Nephron progenitor cell (in vitro differentiated cells): ENCODE measurements at regions not wholly inside any gene's neighbourhood (a gene's known extent, or its start where the extent isn't known, plus 50 kb on each side); places are given as distances from the start of the nearest gene placed in this dataset.

Source experiments
- DNase-seq: peaks from one replicate; pipeline ENCODE4 v3.0.0; 2021
- H3K27ac Mint-ChIP-seq: 2 replicates; pipeline ENCODE4 v1.8.0; 2021; ENCODE audit warnings: mild to moderate bottlenecking, moderate library complexity, mixed read lengths
- H3K27me3 Mint-ChIP-seq: 2 replicates; pipeline ENCODE4 v1.8.0; 2021; ENCODE audit warnings: mild to moderate bottlenecking, low read depth, mixed read lengths; ENCODE audit not compliant: poor library complexity
- H3K36me3 Mint-ChIP-seq: 2 replicates; pipeline ENCODE4 v1.8.0; 2021; ENCODE audit warnings: low read depth, mixed read lengths
- H3K4me1 Mint-ChIP-seq: 2 replicates; pipeline ENCODE4 v1.8.0; 2021; ENCODE audit warnings: mixed read lengths
- H3K4me3 Mint-ChIP-seq: 2 replicates; pipeline ENCODE4 v1.8.0; 2021; ENCODE audit warnings: mild to moderate bottlenecking, moderate library complexity, mixed read lengths
- H3K9me3 Mint-ChIP-seq: 2 replicates; pipeline ENCODE4 v1.8.0; 2021; ENCODE audit warnings: mild to moderate bottlenecking, moderate library complexity, mixed read lengths
- TF ChIP-seq, protein P1 (sequence below): fragments of 200-600 bp; sonication (generic); IDR thresholded peaks from 2 replicates; pipeline ENCODE4 v1.5.0; 2021; ENCODE audit warnings: antibody characterized with exemption

DNA sequence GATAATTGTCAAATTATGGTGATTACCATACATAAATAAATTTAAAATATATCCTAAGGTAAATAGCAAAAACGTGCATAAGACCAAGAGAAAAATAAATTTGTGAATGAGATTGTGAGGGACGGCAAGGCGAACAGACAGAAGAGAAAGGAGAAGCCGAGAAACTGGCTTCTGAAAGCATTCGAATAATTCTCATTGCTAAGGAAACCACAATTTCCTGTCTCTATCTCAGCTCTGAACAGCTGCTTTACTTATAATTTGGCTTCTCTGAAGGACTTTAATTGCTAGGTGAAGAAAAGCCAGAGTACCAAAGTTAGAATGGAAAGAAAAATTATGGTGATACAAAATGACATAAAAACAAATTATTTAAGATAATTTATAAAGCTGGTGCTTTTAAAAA is 79.0 kb upstream of the RGS17 start:
- Mint-ChIP-seq H3K9me3 (no peaks in the 10 kb centered on the region), H3K27ac (no peak overlapping the region), H3K36me3 (no peaks in the 10 kb centered on the region), H3K27me3 (peaks cover 2% of the 10 kb centered on the region), H3K4me3 (no peak overlapping the region), H3K4me1 (peaks cover 15% of the 10 kb centered on the region)
- TF ChIP-seq, protein P1, sequence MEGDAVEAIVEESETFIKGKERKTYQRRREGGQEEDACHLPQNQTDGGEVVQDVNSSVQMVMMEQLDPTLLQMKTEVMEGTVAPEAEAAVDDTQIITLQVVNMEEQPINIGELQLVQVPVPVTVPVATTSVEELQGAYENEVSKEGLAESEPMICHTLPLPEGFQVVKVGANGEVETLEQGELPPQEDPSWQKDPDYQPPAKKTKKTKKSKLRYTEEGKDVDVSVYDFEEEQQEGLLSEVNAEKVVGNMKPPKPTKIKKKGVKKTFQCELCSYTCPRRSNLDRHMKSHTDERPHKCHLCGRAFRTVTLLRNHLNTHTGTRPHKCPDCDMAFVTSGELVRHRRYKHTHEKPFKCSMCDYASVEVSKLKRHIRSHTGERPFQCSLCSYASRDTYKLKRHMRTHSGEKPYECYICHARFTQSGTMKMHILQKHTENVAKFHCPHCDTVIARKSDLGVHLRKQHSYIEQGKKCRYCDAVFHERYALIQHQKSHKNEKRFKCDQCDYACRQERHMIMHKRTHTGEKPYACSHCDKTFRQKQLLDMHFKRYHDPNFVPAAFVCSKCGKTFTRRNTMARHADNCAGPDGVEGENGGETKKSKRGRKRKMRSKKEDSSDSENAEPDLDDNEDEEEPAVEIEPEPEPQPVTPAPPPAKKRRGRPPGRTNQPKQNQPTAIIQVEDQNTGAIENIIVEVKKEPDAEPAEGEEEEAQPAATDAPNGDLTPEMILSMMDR = no peak
- no peak for DNase-seq

DNA sequence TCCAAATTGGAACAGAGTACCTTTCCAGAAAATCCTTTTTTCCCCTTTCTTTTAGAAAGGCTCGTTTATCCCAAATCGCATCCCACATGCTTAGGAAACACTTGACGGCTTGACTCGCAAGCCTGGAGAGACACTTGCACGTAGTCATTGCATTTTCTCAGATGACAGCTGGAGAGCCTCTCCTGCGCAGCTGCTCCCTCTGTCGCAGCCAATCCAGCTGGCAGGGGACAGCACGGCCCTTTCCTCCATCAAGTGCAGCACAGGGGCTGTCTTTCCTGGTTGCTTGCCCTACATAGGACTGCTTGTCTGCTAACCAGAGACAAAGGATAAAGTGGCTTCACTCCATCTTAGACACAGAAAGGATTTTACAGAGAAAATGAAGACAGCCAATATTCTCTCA is 77.6 kb upstream of the RGS17 start:
- H3K9me3 Mint-ChIP-seq = no peaks in the 10 kb centered on the region
- no peak overlapping the region for H3K4me3 Mint-ChIP-seq
- no peak for DNase-seq
- TF ChIP-seq, protein P1 = no peak
- H3K27ac Mint-ChIP-seq = no peak overlapping the region
- no peaks in the 10 kb centered on the region for H3K36me3 Mint-ChIP-seq
- peaks cover 15% of the 10 kb centered on the region for H3K4me1 Mint-ChIP-seq
- H3K27me3 Mint-ChIP-seq = no peaks in the 10 kb centered on the region

DNA sequence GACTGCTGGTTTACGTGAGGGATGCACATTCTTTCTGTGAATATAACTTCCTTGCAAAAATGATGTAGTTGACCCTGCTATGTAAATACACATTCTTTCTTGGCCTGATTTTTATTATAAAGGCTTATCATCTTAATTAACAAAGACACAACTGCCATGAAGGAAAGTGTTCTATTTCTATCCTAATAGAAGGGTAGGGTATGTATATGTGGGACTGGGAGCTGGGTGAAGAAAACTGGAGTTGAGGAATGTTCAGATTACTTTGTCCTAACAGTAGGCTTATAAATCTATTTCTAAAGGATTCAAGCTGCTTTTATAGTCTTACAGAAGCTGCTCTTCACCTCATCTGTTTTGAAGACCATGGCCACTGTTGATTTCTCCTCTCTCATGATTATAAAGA is 76.5 kb upstream of the RGS17 start:
- Mint-ChIP-seq H3K36me3 (no peaks in the 10 kb centered on the region), H3K4me1 (peaks cover 15% of the 10 kb centered on the region), H3K27me3 (no peaks in the 10 kb centered on the region), H3K9me3 (no peaks in the 10 kb centered on the region), H3K4me3 (no peak overlapping the region), H3K27ac (no peak overlapping the region)
- DNase-seq = no peak
- TF ChIP-seq, protein P1 = no peak

DNA sequence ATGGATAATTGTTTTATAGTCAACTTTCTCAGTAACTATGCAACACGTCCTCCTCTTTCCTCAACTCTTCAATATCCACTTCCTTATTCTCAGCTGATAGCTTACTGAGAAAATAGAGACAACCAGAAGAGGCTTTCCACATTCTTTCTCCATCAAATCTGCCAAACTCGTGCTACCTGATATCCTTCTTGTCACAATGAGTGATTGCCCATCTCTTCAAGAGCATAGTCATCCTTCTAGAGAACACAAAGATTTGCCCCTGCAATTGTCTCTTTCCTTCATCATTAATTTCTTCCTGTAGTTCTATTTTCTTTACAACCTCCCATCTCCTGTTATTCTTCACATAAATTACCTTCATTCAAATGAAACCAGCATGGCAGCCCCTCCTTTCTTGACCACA is 75.9 kb upstream of the RGS17 start:
- TF ChIP-seq, protein P1 = no peak
- Mint-ChIP-seq H3K27me3 (no peaks in the 10 kb centered on the region), H3K27ac (no peak overlapping the region), H3K4me1 (peaks cover 15% of the 10 kb centered on the region), H3K4me3 (no peak overlapping the region), H3K36me3 (no peaks in the 10 kb centered on the region), H3K9me3 (no peaks in the 10 kb centered on the region)
- no peak for DNase-seq

DNA sequence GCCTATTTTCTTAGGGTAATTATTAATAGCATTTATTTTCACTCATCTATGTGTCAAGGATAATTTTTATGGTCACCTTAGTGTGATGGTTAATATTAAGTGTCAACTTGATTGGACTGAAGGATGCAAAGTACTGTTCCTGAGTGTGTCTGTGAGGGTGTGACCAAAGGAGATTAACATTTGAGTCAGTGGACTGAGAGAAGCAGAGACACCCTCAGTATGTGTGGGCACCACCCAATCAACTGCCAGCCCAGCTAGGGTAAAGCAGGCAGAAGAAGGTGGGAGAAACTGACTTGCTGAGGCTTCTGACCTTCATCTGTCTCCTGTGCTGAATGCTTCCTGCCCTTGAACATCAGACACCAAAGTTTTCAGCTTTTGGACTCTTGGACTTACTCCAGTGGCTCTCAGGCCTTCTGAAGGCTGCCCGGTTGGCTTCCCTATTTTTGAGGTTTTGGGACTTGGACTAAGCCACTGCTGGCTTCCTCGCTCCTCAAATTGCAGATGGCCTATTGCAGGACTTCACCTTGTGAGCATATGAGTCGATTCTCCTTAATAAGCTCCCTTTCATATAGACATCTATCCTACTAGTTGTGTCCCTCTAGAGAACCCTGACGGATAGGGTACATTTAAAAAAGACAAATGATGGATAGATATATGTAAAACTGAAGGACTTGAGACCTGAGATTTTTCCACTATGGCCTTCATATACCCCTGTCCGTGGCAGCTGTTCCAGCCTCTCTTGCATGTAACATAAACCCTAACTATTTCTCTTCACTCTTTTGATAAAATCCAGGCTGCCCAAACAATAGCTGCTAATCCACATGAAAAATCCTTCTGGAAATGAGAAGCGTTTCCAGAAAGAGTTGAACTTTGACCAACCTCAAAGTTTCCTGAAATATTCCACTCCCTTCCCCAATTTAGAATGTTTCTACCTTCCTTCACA is 62.1 kb upstream of the RGS17 start:
- H3K27ac Mint-ChIP-seq = no peak overlapping the region
- no peak for DNase-seq
- no peaks in the 10 kb centered on the region for H3K36me3 Mint-ChIP-seq
- H3K27me3 Mint-ChIP-seq = peaks cover 3% of the 10 kb centered on the region
- H3K4me1 Mint-ChIP-seq = no peaks in the 10 kb centered on the region
- no peak overlapping the region for H3K4me3 Mint-ChIP-seq
- TF ChIP-seq, protein P1 = no peak
- no peaks in the 10 kb centered on the region for H3K9me3 Mint-ChIP-seq

DNA sequence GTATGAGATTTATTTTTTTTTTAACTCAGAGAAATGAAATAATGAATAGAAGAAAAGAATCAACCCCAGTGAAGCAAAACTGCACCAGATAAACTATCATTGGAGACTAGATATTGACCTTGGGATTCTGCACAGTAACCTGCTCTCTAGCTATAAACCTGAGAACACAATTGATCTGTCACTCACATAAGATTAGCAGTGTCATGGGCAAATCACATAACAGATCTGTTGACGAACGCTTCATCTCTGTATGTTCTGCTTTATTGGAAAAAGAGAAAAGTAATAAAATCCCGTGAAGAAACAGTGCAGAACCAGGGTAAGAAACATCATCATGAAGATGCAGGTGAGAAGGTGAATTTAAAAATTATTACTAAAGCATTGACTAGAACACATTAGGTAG is 52.8 kb upstream of the RGS17 start:
- DNase-seq = no peak
- Mint-ChIP-seq H3K9me3 (peaks cover 16% of the 10 kb centered on the region), H3K27ac (no peak overlapping the region), H3K36me3 (no peaks in the 10 kb centered on the region), H3K4me3 (no peak overlapping the region), H3K4me1 (no peaks in the 10 kb centered on the region), H3K27me3 (peaks cover 4% of the 10 kb centered on the region)
- TF ChIP-seq, protein P1 = no peak
